ENCODE measurements at regions not wholly inside any gene's neighbourhood (a gene's known extent, or its start where the extent isn't known, plus 50 kb on each side); places are given as distances from the start of the nearest gene placed in this dataset.

GRCh38 chr6:127023001-127023778, 95.3 kb upstream of the RSPO3 start:
- TF ChIP-seq CTCF (IDR thresholded peaks at IDR 0.05) (no peak), POLR2A (IDR thresholded peaks at IDR 0.05) (no peak)
